CD14-positive monocyte (primary cell): ENCODE measurements at regions not wholly inside any gene's neighbourhood (a gene's known extent, or its start where the extent isn't known, plus 50 kb on each side); places are given as distances from the start of the nearest gene placed in this dataset.

Experiments
- DNase-seq, 3 donors: peaks; one replicate each; pipeline ENCODE4 v3.0.0-alpha.2; 2011 to 2022
- H2AFZ ChIP-seq: 2 replicates; pipeline ENCODE4 v1.6.0; 2012; ENCODE audit warnings: mild to moderate bottlenecking, low read depth, low read length, inconsistent platforms; ENCODE audit not compliant: insufficient read depth, poor library complexity, severe bottlenecking
- H3K27ac ChIP-seq, 2 donors: 1 replicate in 1 of 2; 2 replicates in 1 of 2; pipeline ENCODE4 v1.5.1; 2012 to 2013; ENCODE audit warnings: low read length in 2 of 2, control low read depth in 1 of 2, inconsistent platforms in 1 of 2, low read depth in 1 of 2, mild to moderate bottlenecking in 1 of 2
- H3K27me3 ChIP-seq, 2 donors: one replicate each; pipeline versions ENCODE4 v1.6.0 to v1.6.1; 2011 to 2013; ENCODE audit warnings: low read length in 2 of 2; ENCODE audit not compliant: control insufficient read depth in 2 of 2, insufficient read depth in 2 of 2
- H3K36me3 ChIP-seq, 2 donors: replicated peaks in 1 of 2; 1 replicate in 1 of 2; 2 replicates in 1 of 2; pipeline versions ENCODE4 v1.5.1 to v1.6.1; 2012 to 2013; ENCODE audit warnings: low read length in 2 of 2, control low read depth in 1 of 2, inconsistent platforms in 1 of 2, mild to moderate bottlenecking in 1 of 2; ENCODE audit not compliant: insufficient read depth in 2 of 2, control insufficient read depth in 1 of 2
- H3K4me1 ChIP-seq, 2 donors: 1 replicate in 1 of 2; 2 replicates in 1 of 2; pipeline versions ENCODE4 v1.5.1 to v1.6.1; 2012 to 2013; ENCODE audit warnings: low read length in 2 of 2, control low read depth in 1 of 2, inconsistent platforms in 1 of 2, mild to moderate bottlenecking in 1 of 2, moderate library complexity in 1 of 2; ENCODE audit not compliant: insufficient read depth in 2 of 2, control insufficient read depth in 1 of 2
- H3K4me2 ChIP-seq: replicated peaks from 2 replicates; pipeline ENCODE3; 2012; ENCODE audit warnings: low read length, moderate library complexity, mild to moderate bottlenecking; ENCODE audit not compliant: poor library complexity, severe bottlenecking; ENCODE audit errors: extremely low read depth
- H3K4me3 ChIP-seq, 3 experiments: fragments of 200-600 bp in 1 of 3; sonication (generic) in 1 of 3; replicated peaks in 1 of 3; 1 replicate in 2 of 3; 2 replicates in 1 of 3; pipeline ENCODE4 v1.5.1; 2011 to 2013; ENCODE audit warnings: low read length in 3 of 3, mild to moderate bottlenecking in 3 of 3, control low read depth in 2 of 3, low read depth in 2 of 3, inconsistent platforms in 1 of 3, moderate library complexity in 1 of 3
- H3K79me2 ChIP-seq: 2 replicates; pipeline ENCODE4 v1.6.0; 2012; ENCODE audit warnings: mild to moderate bottlenecking, control low read depth, inconsistent platforms, low read length, moderate library complexity; ENCODE audit not compliant: insufficient read depth
- H3K9ac ChIP-seq: 2 replicates; pipeline ENCODE4 v1.6.0; 2017; ENCODE audit warnings: low read length, mild to moderate bottlenecking; ENCODE audit not compliant: insufficient read depth, poor library complexity, severe bottlenecking
- H3K9me3 ChIP-seq, 2 donors: replicated peaks in 1 of 2; 1 replicate in 1 of 2; 2 replicates in 1 of 2; pipeline versions ENCODE4 v1.5.1 to v1.6.1; 2012 to 2013; ENCODE audit warnings: low read length in 2 of 2, control low read depth in 1 of 2; ENCODE audit not compliant: control insufficient read depth in 1 of 2, insufficient read depth in 1 of 2
- H4K20me1 ChIP-seq: 2 replicates; pipeline ENCODE4 v1.6.0; 2012; ENCODE audit warnings: mild to moderate bottlenecking, low read length, control low read depth, moderate library complexity; ENCODE audit not compliant: insufficient read depth
- H3K27ac Mint-ChIP-seq, 7 donors: one replicate each; pipeline ENCODE4 v1.8.0; 2020; ENCODE audit warnings: mild to moderate bottlenecking in 7 of 7, mixed read lengths in 7 of 7, moderate library complexity in 6 of 7, inconsistent platforms in 2 of 7
- H3K27me3 Mint-ChIP-seq, 3 donors: one replicate each; pipeline ENCODE4 v1.8.0; 2021 to 2022; ENCODE audit warnings: low read depth in 3 of 3, mild to moderate bottlenecking in 3 of 3, mixed read lengths in 3 of 3, moderate library complexity in 3 of 3, inconsistent platforms in 1 of 3
- H3K36me3 Mint-ChIP-seq, 2 donors: one replicate each; pipeline ENCODE4 v1.8.0; 2020; ENCODE audit warnings: mixed read lengths in 2 of 2, inconsistent platforms in 1 of 2, mild to moderate bottlenecking in 1 of 2
- H3K4me1 Mint-ChIP-seq: one replicate; pipeline ENCODE4 v1.8.0; 2020; ENCODE audit warnings: mild to moderate bottlenecking, mixed read lengths
- H3K4me3 Mint-ChIP-seq, 2 donors: one replicate each; pipeline ENCODE4 v1.8.0; 2020; ENCODE audit warnings: mild to moderate bottlenecking in 2 of 2, mixed read lengths in 2 of 2, moderate library complexity in 1 of 2
- H3K9me3 Mint-ChIP-seq, 7 donors: one replicate each; pipeline ENCODE4 v1.8.0; 2020 to 2022; ENCODE audit warnings: mixed read lengths in 7 of 7, mild to moderate bottlenecking in 6 of 7, moderate library complexity in 6 of 7, inconsistent platforms in 2 of 7
- WGBS: methylation state at CpG from one replicate; pipeline ENCODE4 v1.1.5; 2013; ENCODE audit warnings: missing lambda C conversion rate; ENCODE audit not compliant: insufficient coverage; 5-methylcytosine and 5-hydroxymethylcytosine counted together
- intact Hi-C, 2 donors: fragments of 100-400 bp; cut with micrococcal nuclease; formaldehyde crosslinking; loops; one replicate each; pipeline versions ENCODE4 v1.15.0 to v1.15.1; 2023
- TF ChIP-seq, protein P1 (sequence below): fragments of 200-600 bp; IDR thresholded peaks from one replicate; pipeline ENCODE4 v1.8.0; 2022; ENCODE audit warnings: antibody characterized with exemption, mild to moderate bottlenecking

DNA sequence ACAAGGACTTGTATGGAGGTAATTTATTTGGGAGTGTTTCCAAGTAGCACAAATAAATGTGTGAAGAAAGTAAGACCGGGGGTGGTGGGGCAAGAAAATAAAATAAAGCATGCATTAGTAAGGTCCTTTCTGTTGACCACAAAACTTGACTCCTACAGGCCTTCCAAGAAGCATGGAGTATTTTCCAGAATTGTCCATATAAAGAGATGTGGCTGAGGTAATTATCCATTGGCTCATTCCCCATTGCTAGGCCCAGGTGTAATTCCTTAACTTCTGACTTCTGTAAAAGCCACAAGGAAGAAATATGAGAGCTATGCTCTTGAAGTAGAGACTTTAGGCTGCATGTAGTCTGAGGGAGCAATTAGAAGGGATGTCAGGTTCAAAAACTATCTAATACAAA, 430.5 kb upstream of the PABPC4L start:
- intact Hi-C loops, result no loop called here
- no peak overlapping the region for H3K4me3 Mint-ChIP-seq
- no peaks in the 10 kb centered on the region for H3K27me3 ChIP-seq

DNA sequence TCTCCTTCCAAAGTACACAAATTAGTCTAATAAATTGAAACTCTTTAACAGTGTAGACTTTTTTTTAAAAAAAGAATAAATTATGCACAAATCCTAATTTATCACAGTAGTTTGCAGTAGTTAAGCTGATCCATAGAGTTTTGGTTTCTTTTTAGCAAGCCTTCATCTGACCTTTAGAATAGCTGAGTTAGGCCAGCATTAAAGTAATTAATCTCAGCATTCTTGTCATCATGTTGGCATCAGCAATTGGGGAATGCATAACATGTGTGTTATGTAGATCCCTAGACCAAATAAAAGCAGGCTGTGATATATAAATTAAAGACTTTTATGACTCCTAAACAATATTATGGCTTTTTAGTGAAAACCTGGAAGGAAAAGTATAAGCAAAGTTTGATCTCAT, 426.5 kb upstream of the PABPC4L start:
- no peak overlapping the region for H3K4me3 Mint-ChIP-seq
- peaks cover 0 to 3% (median 0%) of the 10 kb centered on the region in 7 donors for H3K9me3 Mint-ChIP-seq
- Histone ChIP-seq H2AFZ (no peak overlapping the region), H4K20me1 (no peaks in the 10 kb centered on the region), H3K79me2 (no peaks in the 10 kb centered on the region), H3K9ac (no peak overlapping the region), H3K4me2 (no peak overlapping the region), H3K4me1 (no peaks in the 10 kb centered on the region), H3K27me3 (no peaks in the 10 kb centered on the region), H3K4me3 (no peak overlapping the region), H3K36me3 (no peaks in the 10 kb centered on the region), H3K9me3 (no peaks in the 10 kb centered on the region), H3K27ac (no peak overlapping the region)
- intact Hi-C loops, result no loop called here
- TF ChIP-seq, protein P1, sequence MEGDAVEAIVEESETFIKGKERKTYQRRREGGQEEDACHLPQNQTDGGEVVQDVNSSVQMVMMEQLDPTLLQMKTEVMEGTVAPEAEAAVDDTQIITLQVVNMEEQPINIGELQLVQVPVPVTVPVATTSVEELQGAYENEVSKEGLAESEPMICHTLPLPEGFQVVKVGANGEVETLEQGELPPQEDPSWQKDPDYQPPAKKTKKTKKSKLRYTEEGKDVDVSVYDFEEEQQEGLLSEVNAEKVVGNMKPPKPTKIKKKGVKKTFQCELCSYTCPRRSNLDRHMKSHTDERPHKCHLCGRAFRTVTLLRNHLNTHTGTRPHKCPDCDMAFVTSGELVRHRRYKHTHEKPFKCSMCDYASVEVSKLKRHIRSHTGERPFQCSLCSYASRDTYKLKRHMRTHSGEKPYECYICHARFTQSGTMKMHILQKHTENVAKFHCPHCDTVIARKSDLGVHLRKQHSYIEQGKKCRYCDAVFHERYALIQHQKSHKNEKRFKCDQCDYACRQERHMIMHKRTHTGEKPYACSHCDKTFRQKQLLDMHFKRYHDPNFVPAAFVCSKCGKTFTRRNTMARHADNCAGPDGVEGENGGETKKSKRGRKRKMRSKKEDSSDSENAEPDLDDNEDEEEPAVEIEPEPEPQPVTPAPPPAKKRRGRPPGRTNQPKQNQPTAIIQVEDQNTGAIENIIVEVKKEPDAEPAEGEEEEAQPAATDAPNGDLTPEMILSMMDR, result no peak
- DNase-seq, result no peak
- H3K27me3 Mint-ChIP-seq, result peaks cover 0 to 2% (median 0%) of the 10 kb centered on the region in 3 donors
- H3K4me1 Mint-ChIP-seq, result no peaks in the 10 kb centered on the region
- H3K36me3 Mint-ChIP-seq, result no peaks in the 10 kb centered on the region
- H3K27ac Mint-ChIP-seq, result no peak overlapping the region

More for the DNA sequence above, 430.5 kb upstream of the PABPC4L start:
- WGBS, result no CpG with 5 or more reads among the region's 1 CpG
- Mint-ChIP-seq H3K27me3 (peaks cover 0 to 2% (median 0%) of the 10 kb centered on the region in 3 donors), H3K4me1 (no peaks in the 10 kb centered on the region), H3K36me3 (no peaks in the 10 kb centered on the region), H3K9me3 (peaks cover 0 to 3% (median 0%) of the 10 kb centered on the region in 7 donors), H3K27ac (no peak overlapping the region)
- H3K4me1 ChIP-seq, result no peaks in the 10 kb centered on the region
- no peaks in the 10 kb centered on the region for H3K9me3 ChIP-seq
- H3K27ac ChIP-seq, result no peak overlapping the region
- DNase-seq, result no peak
- no peak overlapping the region for H3K9ac ChIP-seq
- no peak overlapping the region for H3K4me2 ChIP-seq
- no peak overlapping the region for H2AFZ ChIP-seq
- H3K4me3 ChIP-seq, result no peak overlapping the region
- H3K79me2 ChIP-seq, result no peaks in the 10 kb centered on the region
- TF ChIP-seq, protein P1, result no peak
- H3K36me3 ChIP-seq, result no peaks in the 10 kb centered on the region
- H4K20me1 ChIP-seq, result no peaks in the 10 kb centered on the region
